ENCODE measurements at regions not wholly inside any gene's neighbourhood (a gene's known extent, or its start where the extent isn't known, plus 50 kb on each side); places are given as distances from the start of the nearest gene placed in this dataset.

DNA sequence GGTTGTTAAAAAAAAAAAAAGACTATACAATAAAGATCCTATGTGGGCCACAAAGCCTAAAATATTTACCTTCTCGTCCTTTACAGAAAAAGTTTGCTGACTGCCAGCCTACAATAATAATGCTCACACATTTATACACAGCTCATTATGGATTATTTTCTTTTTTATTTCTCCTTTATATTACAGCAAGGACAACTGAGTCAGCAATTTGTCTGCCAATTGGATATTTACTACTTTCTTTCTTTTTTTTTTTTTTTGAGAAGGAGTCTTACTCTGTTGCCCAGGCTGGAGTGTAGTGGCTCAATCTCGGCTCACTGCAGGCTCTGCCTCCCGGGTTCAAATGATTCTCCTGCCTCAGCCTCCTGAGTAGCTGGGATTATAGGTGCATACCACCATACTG is 142.2 kb downstream of the EBLN2 start:
- intact Hi-C loops (cut with micrococcal nuclease), result no loop called here
- DNase-seq (ENCODE audit: extremely low read depth in 1 of 4, low spot score in 3 of 4) (no peak), FAIRE-seq (no peak), ATAC-seq (no peak)
- H3K9ac ChIP-seq (ENCODE audit: insufficient read depth in 1 of 2, low read depth in 2 of 2, low read length in 2 of 2), result no peak overlapping the region
- H3K27me3 ChIP-seq (ENCODE audit: control insufficient read depth in 2 of 2, insufficient read depth in 2 of 2, low read length in 2 of 2), result no peaks in the 10 kb centered on the region; a peak in 2 of 5 replicates
- no peaks in the 10 kb centered on the region for H3K4me1 ChIP-seq (replicated peaks in 1 of 2; ENCODE audit: control insufficient read depth in 2 of 2, insufficient read depth in 2 of 2, low read length in 2 of 2)
- ChIA-PET CTCF (ENCODE audit: low intra/inter-chr PET ratio) (no interaction called here), POLR2A (no interaction called here)
- no peak overlapping the region for H3K27ac ChIP-seq (ENCODE audit: extremely low read depth, low read depth, low read length)
- H3K36me3 ChIP-seq (ENCODE audit: control insufficient read depth, insufficient read depth, low read length), result no peaks in the 10 kb centered on the region
- in situ Hi-C loops (cut with MboI), result no loop called here
- no peak overlapping the region for H2AFZ ChIP-seq (ENCODE audit: low read depth, low read length)
- no peak overlapping the region for H3K4me3 ChIP-seq
- H3K79me2 ChIP-seq (ENCODE audit: control insufficient read depth, insufficient read depth, low read length), result no peaks in the 10 kb centered on the region
- no peaks in the 10 kb centered on the region for H3K9me3 ChIP-seq (replicated peaks; ENCODE audit: control insufficient read depth, insufficient read depth, low read depth, low read length)
- WGBS (ENCODE audit: insufficient coverage, low coverage, missing lambda C conversion rate), result 0% methylated on average over 2 of the region's 3 CpGs
- H3K4me2 ChIP-seq (ENCODE audit: insufficient read depth, low read length), result no peak overlapping the region
- H4K20me1 ChIP-seq (replicated peaks; ENCODE audit: control insufficient read depth, insufficient read depth, low read length), result no peaks in the 10 kb centered on the region
- no peaks in the 10 kb centered on the region for H3K9me1 ChIP-seq (ENCODE audit: control insufficient read depth, insufficient read depth, low read length)
- BruUV-seq (replicated peaks), result no TSS peak
- TF ChIP-seq ZFPM2 (CRISPR knock-in tag; IDR thresholded peaks at IDR 0.05) (no peak), NCOA2 (IDR thresholded peaks at IDR 0.05; ENCODE audit: partially characterized antibody in 2 of 2) (no peak), ZC3H4 (CRISPR knock-in tag; IDR thresholded peaks at IDR 0.05; ENCODE audit: borderline replicate concordance) (no peak), ZNF766 (CRISPR knock-in tag; conservative IDR thresholded peaks at IDR 0.05) (no peak), HDAC3 (IDR thresholded peaks at IDR 0.05; ENCODE audit: borderline replicate concordance, partially characterized antibody) (no peak), MAZ (CRISPR knock-in tag; conservative IDR thresholded peaks at IDR 0.05 in 1 of 2, IDR thresholded peaks at IDR 0.05 in 1 of 2) (no peak), HNRNPL (IDR thresholded peaks at IDR 0.05; ENCODE audit: low read depth, low read length) (no peak), ZNF668 (CRISPR knock-in tag; IDR thresholded peaks at IDR 0.05) (no peak), SMARCB1 (IDR thresholded peaks at IDR 0.05; ENCODE audit: insufficient read length, low read depth) (no peak)
- TF ChIP-seq, protein P1, sequence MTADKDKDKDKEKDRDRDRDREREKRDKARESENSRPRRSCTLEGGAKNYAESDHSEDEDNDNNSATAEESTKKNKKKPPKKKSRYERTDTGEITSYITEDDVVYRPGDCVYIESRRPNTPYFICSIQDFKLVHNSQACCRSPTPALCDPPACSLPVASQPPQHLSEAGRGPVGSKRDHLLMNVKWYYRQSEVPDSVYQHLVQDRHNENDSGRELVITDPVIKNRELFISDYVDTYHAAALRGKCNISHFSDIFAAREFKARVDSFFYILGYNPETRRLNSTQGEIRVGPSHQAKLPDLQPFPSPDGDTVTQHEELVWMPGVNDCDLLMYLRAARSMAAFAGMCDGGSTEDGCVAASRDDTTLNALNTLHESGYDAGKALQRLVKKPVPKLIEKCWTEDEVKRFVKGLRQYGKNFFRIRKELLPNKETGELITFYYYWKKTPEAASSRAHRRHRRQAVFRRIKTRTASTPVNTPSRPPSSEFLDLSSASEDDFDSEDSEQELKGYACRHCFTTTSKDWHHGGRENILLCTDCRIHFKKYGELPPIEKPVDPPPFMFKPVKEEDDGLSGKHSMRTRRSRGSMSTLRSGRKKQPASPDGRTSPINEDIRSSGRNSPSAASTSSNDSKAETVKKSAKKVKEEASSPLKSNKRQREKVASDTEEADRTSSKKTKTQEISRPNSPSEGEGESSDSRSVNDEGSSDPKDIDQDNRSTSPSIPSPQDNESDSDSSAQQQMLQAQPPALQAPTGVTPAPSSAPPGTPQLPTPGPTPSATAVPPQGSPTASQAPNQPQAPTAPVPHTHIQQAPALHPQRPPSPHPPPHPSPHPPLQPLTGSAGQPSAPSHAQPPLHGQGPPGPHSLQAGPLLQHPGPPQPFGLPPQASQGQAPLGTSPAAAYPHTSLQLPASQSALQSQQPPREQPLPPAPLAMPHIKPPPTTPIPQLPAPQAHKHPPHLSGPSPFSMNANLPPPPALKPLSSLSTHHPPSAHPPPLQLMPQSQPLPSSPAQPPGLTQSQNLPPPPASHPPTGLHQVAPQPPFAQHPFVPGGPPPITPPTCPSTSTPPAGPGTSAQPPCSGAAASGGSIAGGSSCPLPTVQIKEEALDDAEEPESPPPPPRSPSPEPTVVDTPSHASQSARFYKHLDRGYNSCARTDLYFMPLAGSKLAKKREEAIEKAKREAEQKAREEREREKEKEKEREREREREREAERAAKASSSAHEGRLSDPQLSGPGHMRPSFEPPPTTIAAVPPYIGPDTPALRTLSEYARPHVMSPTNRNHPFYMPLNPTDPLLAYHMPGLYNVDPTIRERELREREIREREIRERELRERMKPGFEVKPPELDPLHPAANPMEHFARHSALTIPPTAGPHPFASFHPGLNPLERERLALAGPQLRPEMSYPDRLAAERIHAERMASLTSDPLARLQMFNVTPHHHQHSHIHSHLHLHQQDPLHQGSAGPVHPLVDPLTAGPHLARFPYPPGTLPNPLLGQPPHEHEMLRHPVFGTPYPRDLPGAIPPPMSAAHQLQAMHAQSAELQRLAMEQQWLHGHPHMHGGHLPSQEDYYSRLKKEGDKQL (CRISPR knock-in tag; IDR thresholded peaks at IDR 0.05; ENCODE audit: borderline replicate concordance), result no peak
- TF ChIP-seq, protein P2, sequence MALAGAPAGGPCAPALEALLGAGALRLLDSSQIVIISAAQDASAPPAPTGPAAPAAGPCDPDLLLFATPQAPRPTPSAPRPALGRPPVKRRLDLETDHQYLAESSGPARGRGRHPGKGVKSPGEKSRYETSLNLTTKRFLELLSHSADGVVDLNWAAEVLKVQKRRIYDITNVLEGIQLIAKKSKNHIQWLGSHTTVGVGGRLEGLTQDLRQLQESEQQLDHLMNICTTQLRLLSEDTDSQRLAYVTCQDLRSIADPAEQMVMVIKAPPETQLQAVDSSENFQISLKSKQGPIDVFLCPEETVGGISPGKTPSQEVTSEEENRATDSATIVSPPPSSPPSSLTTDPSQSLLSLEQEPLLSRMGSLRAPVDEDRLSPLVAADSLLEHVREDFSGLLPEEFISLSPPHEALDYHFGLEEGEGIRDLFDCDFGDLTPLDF (CRISPR knock-in tag; IDR thresholded peaks at IDR 0.05), result no peak
- TF ChIP-seq, protein P3, sequence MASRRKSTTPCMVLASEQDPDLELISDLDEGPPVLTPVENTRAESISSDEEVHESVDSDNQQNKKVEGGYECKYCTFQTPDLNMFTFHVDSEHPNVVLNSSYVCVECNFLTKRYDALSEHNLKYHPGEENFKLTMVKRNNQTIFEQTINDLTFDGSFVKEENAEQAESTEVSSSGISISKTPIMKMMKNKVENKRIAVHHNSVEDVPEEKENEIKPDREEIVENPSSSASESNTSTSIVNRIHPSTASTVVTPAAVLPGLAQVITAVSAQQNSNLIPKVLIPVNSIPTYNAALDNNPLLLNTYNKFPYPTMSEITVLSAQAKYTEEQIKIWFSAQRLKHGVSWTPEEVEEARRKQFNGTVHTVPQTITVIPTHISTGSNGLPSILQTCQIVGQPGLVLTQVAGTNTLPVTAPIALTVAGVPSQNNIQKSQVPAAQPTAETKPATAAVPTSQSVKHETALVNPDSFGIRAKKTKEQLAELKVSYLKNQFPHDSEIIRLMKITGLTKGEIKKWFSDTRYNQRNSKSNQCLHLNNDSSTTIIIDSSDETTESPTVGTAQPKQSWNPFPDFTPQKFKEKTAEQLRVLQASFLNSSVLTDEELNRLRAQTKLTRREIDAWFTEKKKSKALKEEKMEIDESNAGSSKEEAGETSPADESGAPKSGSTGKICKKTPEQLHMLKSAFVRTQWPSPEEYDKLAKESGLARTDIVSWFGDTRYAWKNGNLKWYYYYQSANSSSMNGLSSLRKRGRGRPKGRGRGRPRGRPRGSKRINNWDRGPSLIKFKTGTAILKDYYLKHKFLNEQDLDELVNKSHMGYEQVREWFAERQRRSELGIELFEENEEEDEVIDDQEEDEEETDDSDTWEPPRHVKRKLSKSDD (conservative IDR thresholded peaks at IDR 0.05; ENCODE audit: low read length), result no peak

Data from K562 (cell line).